ENCODE measurements at regions not wholly inside any gene's neighbourhood (a gene's known extent, or its start where the extent isn't known, plus 50 kb on each side); places are given as distances from the start of the nearest gene placed in this dataset.

DNA sequence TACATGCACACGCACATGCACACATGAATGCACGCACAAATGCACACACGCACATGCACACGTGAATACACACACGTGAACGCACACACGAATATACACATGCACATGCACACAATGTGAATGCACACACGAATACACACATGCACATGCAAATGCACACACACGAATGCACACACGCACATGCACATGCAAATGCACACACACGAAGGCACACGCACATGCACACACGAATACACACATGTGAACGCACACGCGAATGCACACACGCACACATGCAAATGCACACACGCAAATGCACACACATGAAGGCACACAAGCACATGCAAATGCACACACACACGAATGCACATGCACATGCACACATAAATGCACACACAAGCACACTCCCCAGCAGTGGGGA is 68.6 kb upstream of the GPC1 start:
- DNase-seq (ENCODE audit: low spot score in 2 of 2) = no peak
- H3K36me3 ChIP-seq = no peaks in the 10 kb centered on the region
- TF ChIP-seq, protein P1, sequence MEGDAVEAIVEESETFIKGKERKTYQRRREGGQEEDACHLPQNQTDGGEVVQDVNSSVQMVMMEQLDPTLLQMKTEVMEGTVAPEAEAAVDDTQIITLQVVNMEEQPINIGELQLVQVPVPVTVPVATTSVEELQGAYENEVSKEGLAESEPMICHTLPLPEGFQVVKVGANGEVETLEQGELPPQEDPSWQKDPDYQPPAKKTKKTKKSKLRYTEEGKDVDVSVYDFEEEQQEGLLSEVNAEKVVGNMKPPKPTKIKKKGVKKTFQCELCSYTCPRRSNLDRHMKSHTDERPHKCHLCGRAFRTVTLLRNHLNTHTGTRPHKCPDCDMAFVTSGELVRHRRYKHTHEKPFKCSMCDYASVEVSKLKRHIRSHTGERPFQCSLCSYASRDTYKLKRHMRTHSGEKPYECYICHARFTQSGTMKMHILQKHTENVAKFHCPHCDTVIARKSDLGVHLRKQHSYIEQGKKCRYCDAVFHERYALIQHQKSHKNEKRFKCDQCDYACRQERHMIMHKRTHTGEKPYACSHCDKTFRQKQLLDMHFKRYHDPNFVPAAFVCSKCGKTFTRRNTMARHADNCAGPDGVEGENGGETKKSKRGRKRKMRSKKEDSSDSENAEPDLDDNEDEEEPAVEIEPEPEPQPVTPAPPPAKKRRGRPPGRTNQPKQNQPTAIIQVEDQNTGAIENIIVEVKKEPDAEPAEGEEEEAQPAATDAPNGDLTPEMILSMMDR (IDR thresholded peaks at IDR 0.05) = no peak
- intact Hi-C loops (cut with DNase I) = no loop called here
- H3K9me3 ChIP-seq = no peaks in the 10 kb centered on the region
- no peak overlapping the region for H3K27ac ChIP-seq
- H3K27me3 ChIP-seq = no peaks in the 10 kb centered on the region
- H3K4me1 ChIP-seq = peaks cover 13 to 51% of the 10 kb centered on the region in 2 donors
- no peak overlapping the region for H3K4me3 ChIP-seq

DNA sequence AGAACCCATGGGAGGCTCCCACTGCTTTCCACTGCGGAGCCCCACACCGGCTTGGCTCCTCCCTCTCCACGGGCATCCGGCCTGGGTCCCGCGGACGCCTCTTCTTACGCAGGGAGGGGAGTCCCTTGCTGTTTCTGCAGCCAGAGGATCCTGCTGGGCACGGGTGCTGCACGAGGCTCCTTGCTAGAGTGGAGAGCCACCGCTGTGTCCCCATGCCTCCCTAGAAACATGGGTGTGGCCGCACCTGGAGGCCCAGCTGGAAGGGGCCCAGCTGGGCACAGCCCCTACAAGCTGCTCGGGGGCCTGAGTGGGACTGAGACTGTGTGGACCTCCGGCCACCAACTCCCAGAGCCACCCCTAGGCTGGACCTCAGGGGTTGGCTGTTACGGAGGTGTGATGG is 67.7 kb upstream of the GPC1 start:
- no peak for DNase-seq (ENCODE audit: low spot score in 2 of 2)
- Histone ChIP-seq H3K4me1 (peaks cover 11 to 48% of the 10 kb centered on the region in 2 donors), H3K4me3 (no peak overlapping the region), H3K36me3 (no peaks in the 10 kb centered on the region), H3K27ac (no peak overlapping the region), H3K27me3 (no peaks in the 10 kb centered on the region), H3K9me3 (no peaks in the 10 kb centered on the region)
- intact Hi-C loops (cut with DNase I) = no loop called here
- TF ChIP-seq, protein P1 (IDR thresholded peaks at IDR 0.05) = no peak

DNA sequence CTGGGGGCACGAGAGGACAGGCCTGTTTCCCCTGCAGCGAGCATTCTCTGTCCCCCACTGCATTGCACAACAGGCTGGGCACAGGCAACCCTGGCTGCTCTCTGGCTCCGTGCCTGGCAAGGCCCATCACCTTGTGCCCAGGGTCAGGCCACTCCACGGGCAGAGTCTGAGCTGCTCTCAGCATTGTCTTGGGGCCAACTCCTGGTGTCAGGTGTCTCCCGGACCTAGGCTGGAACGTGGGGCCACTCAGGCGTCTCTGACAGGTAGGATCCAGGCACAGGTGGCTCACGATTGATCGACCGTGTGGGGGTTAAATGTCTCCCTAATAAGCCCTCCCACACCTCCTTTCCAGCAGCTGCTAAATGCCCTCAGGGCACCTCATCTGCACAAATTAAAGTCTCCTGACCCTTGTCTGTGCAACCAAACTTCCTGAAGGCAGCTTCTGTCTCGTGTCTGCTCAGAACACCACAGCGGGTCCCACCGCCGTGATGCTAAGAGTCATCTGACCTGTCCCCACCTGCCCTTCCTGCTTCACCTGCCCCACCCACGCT is 66.6 kb upstream of the GPC1 start:
- peak overlapping the region; percentile 90 to 92 for H3K27ac ChIP-seq
- peaks cover 8 to 46% of the 10 kb centered on the region in 2 donors for H3K4me1 ChIP-seq

DNA sequence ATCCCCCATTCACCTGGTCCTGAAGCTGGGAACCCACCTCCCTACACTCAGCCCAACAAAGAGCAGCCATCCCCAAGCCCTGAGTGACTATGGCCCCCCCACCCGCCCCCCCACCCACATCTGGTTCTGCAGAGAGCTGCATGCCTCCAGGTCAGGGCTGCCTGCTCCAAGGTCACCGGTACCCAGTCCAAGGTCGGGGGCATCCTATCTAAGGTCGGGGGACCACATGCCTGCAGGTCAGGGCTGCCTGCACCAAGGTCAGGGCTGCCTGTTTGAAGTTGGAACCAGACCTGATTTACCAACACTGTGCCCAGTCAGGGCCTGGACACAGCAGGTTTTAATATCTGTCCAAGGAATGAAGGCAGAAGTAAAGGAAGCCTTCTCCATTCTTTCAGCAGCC is 66.1 kb upstream of the GPC1 start:
- Histone ChIP-seq H3K4me1 (peaks cover 8 to 46% of the 10 kb centered on the region in 2 donors), H3K36me3 (no peaks in the 10 kb centered on the region), H3K27me3 (no peaks in the 10 kb centered on the region), H3K27ac (peak overlapping the region; percentile 90 to 92), H3K4me3 (no peak overlapping the region), H3K9me3 (no peaks in the 10 kb centered on the region)
- intact Hi-C loops (cut with DNase I) = no loop called here
- TF ChIP-seq, protein P1 (IDR thresholded peaks at IDR 0.05) = no peak
- DNase-seq (ENCODE audit: low spot score in 2 of 2) = no peak

More for the DNA sequence above, 66.6 kb upstream of the GPC1 start:
- DNase-seq (ENCODE audit: low spot score in 2 of 2) = no peak
- Histone ChIP-seq H3K27me3 (no peaks in the 10 kb centered on the region), H3K9me3 (no peaks in the 10 kb centered on the region), H3K4me3 (no peak overlapping the region), H3K36me3 (no peaks in the 10 kb centered on the region)
- TF ChIP-seq, protein P1 (IDR thresholded peaks at IDR 0.05) = no peak
- intact Hi-C loops (cut with DNase I) = no loop called here

DNA sequence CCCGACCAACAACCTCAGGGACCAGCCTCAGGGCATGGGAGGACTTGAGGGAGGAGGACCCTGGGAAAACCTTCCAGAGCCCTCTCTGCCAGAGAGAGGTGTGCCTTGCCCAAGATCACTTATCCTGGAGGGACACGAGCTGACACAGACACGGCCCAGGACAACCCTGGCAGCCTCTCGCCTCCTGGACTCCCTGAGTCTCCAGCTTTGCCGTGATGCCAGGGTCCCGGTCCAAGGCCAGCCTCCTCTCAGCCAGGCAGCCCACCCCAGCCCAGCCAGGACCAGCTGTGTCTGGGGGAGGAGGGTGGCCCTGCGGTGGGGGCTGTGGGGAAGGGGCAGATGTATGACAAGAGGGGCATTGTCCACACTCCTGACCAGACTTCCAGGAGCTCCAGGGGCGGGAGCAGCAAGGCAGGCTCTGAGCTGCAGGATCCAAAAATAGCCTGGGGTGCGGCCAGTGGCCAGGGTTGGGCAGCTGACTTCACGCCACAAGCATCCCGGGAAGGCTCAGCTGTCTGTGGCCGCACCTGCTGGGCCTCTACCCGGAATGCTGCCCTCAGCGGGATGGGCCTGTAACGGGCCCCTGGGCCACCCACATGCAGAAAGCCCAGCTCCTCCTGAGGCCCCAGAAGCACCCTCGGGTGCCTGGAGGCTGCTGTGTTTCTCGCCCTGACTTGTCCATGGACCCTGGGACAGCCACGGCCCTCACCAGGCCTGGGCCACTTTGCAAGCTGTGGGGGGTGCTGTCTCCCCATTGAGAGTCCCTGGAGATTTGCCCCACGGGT is 65.5 kb upstream of the GPC1 start:
- H3K27me3 ChIP-seq = no peaks in the 10 kb centered on the region
- peak; percentile 24 to 92 for DNase-seq (ENCODE audit: low spot score in 2 of 2)
- peak overlapping the region; percentile 90 to 92 for H3K27ac ChIP-seq
- H3K36me3 ChIP-seq = no peaks in the 10 kb centered on the region
- H3K4me1 ChIP-seq = peaks cover 8 to 48% of the 10 kb centered on the region in 2 donors
- TF ChIP-seq, protein P1 (IDR thresholded peaks at IDR 0.05) = no peak
- no peaks in the 10 kb centered on the region for H3K9me3 ChIP-seq
- intact Hi-C loops (cut with DNase I) = loop anchor here (1.0 to 10.0 kb wide), 4 partner anchors 64 to 195 kb away; partner anchors contain the start of genes DUSP28 and RNPEPL1
- H3K4me3 ChIP-seq = peak overlapping the region in 1 of 2 donors; percentile 14

Measured in ascending aorta (tissue), 2 donors.